ENCODE measurements at regions not wholly inside any gene's neighbourhood (a gene's known extent, or its start where the extent isn't known, plus 50 kb on each side); places are given as distances from the start of the nearest gene placed in this dataset.

DNA sequence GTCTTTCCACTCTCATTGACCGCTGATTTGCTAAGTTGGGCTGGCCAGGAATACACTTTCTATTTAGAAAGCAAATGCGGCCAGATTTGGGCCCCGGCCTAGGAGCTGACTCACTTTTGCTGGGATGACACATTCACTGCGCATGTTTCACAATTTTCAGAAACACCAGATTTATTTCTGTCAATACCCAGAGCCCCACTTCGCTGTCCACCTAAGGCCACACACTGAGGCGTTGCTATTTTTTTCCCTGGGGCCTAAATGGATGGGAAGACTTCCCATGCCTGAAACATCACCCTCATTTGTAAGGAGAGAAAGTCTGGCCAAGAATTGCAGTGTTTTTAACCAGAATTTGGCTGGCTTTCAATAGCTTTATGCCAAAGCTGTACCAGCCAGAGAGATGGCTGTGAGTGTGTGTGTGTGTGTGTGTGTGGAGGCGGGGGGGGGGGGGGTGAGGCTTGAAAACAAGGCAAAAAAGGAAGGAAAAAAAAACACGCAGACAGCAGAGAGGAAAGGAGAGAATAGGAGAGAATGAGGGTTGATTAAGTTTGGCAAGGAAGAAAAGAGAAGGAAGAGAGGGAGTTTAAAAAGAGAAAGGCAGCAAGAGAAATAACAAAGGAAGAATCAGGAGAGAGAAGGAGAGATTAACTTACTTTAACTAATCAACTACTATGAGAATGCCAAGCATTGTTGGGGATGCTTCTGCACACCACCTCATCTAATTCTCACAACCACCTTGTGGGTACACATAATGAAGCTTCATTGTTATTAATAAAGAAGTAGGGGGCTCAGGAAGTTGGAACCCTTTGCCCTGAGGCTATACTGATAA lies 261.4 kb upstream of the KLF4 start (continued):
- TF ChIP-seq, protein P1, sequence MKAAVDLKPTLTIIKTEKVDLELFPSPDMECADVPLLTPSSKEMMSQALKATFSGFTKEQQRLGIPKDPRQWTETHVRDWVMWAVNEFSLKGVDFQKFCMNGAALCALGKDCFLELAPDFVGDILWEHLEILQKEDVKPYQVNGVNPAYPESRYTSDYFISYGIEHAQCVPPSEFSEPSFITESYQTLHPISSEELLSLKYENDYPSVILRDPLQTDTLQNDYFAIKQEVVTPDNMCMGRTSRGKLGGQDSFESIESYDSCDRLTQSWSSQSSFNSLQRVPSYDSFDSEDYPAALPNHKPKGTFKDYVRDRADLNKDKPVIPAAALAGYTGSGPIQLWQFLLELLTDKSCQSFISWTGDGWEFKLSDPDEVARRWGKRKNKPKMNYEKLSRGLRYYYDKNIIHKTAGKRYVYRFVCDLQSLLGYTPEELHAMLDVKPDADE (IDR thresholded peaks at IDR 0.05), result no peak
- TF ChIP-seq STAT1 (IDR thresholded peaks at IDR 0.05; ENCODE audit: unreplicated experiment) (no peak), ZNF331 (CRISPR knock-in tag; IDR thresholded peaks at IDR 0.05; ENCODE audit: low read depth) (no peak)
- TF ChIP-seq, protein P2, sequence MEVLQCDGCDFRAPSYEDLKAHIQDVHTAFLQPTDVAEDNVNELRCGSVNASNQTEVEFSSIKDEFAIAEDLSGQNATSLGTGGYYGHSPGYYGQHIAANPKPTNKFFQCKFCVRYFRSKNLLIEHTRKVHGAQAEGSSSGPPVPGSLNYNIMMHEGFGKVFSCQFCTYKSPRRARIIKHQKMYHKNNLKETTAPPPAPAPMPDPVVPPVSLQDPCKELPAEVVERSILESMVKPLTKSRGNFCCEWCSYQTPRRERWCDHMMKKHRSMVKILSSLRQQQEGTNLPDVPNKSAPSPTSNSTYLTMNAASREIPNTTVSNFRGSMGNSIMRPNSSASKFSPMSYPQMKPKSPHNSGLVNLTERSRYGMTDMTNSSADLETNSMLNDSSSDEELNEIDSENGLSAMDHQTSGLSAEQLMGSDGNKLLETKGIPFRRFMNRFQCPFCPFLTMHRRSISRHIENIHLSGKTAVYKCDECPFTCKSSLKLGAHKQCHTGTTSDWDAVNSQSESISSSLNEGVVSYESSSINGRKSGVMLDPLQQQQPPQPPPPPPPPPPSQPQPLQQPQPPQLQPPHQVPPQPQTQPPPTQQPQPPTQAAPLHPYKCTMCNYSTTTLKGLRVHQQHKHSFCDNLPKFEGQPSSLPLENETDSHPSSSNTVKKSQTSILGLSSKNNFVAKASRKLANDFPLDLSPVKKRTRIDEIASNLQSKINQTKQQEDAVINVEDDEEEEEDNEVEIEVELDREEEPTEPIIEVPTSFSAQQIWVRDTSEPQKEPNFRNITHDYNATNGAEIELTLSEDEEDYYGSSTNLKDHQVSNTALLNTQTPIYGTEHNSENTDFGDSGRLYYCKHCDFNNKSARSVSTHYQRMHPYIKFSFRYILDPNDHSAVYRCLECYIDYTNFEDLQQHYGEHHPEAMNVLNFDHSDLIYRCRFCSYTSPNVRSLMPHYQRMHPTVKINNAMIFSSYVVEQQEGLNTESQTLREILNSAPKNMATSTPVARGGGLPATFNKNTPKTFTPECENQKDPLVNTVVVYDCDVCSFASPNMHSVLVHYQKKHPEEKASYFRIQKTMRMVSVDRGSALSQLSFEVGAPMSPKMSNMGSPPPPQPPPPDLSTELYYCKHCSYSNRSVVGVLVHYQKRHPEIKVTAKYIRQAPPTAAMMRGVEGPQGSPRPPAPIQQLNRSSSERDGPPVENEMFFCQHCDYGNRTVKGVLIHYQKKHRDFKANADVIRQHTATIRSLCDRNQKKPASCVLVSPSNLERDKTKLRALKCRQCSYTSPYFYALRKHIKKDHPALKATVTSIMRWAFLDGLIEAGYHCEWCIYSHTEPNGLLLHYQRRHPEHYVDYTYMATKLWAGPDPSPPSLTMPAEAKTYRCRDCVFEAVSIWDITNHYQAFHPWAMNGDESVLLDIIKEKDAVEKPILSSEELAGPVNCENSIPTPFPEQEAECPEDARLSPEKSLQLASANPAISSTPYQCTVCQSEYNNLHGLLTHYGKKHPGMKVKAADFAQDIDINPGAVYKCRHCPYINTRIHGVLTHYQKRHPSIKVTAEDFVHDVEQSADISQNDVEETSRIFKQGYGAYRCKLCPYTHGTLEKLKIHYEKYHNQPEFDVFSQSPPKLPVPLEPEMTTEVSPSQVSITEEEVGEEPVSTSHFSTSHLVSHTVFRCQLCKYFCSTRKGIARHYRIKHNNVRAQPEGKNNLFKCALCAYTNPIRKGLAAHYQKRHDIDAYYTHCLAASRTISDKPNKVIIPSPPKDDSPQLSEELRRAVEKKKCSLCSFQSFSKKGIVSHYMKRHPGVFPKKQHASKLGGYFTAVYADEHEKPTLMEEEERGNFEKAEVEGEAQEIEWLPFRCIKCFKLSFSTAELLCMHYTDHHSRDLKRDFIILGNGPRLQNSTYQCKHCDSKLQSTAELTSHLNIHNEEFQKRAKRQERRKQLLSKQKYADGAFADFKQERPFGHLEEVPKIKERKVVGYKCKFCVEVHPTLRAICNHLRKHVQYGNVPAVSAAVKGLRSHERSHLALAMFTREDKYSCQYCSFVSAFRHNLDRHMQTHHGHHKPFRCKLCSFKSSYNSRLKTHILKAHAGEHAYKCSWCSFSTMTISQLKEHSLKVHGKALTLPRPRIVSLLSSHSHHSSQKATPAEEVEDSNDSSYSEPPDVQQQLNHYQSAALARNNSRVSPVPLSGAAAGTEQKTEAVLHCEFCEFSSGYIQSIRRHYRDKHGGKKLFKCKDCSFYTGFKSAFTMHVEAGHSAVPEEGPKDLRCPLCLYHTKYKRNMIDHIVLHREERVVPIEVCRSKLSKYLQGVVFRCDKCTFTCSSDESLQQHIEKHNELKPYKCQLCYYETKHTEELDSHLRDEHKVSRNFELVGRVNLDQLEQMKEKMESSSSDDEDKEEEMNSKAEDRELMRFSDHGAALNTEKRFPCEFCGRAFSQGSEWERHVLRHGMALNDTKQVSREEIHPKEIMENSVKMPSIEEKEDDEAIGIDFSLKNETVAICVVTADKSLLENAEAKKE (CRISPR knock-in tag; IDR thresholded peaks at IDR 0.05), result no peak

DNA sequence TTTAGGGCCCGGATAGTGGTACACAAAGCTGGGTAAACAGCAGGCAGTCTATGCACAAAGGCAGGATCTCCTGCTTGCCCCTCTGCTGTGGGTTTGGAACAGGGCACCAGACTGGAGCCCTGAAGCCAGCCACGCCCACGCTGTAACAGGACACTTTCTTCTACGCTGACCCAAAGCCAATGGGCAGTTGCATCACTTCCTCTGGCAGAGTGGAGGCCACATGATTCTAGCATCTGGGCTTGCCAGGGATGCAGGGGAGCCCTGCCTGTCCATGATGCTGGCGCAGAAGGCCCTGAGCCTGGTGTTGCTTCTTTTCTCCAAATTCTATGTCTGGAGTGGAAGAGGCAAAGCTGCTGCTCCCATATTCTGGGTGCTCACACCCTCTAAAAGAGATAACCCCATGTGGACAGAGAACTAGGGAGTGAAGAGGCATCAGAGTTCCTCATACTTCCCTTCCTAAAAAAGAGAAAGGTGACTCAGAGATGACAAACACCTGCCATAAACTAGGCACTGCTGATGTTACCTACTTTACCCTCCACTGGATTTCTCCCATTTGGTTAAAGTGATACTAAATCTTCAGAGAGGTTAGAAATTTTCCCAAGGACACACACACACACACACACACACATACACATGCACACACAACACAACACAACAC lies 260.3 kb upstream of the KLF4 start:
- Histone ChIP-seq H3K27me3 (ENCODE audit: insufficient read depth) (no peaks in the 10 kb centered on the region), H2AFZ (peak overlapping the region; percentile 86; the same call in 1 of the 2 replicates), H3K27ac (ENCODE audit: low read depth) (peak overlapping the region; percentile 88; the same call in 1 of the 2 replicates), H3K4me3 (no peak overlapping the region), H4K20me1 (replicated peaks; ENCODE audit: insufficient read depth) (no peaks in the 10 kb centered on the region), H3K36me3 (ENCODE audit: insufficient read depth) (no peaks in the 10 kb centered on the region), H3K9me2 (ENCODE audit: insufficient read depth) (peaks cover 12% of the 10 kb centered on the region), H3K79me2 (replicated peaks; ENCODE audit: insufficient read depth) (no peaks in the 10 kb centered on the region), H3K4me2 (no peak overlapping the region), H3F3A (replicated peaks; ENCODE audit: low read depth) (no peaks in the 10 kb centered on the region; the same call in 1 of the 2 replicates), H3K4me1 (ENCODE audit: insufficient read depth) (peaks cover 30% of the 10 kb centered on the region)
- TF ChIP-seq POLR2AphosphoS5 (IDR thresholded peaks at IDR 0.05; ENCODE audit: low read depth), result 0 out of 2 replicates have a peak, but pooled peaks have one; percentile 17
- TF ChIP-seq, protein P1 (IDR thresholded peaks at IDR 0.05), result peak; percentile 42; the same call in 1 of the 2 replicates
- TF ChIP-seq EZH2phosphoT487 (IDR thresholded peaks at IDR 0.05; ENCODE audit: unreplicated experiment), result no peak
- Mint-ChIP-seq H3K4me1 (peaks cover 20% of the 10 kb centered on the region), H3K27me3 (ENCODE audit: insufficient read depth, low read depth, poor library complexity) (peaks cover 6% of the 10 kb centered on the region), H3K36me3 (ENCODE audit: low read depth) (no peaks in the 10 kb centered on the region), H3K9me3 (no peaks in the 10 kb centered on the region), H3K27ac (peak overlapping the region; percentile 78), H3K4me3 (no peak overlapping the region)
- ATAC-seq, result peak; percentile 92
- peak; percentile 69 for DNase-seq (ENCODE audit: low spot score)

Measured in GM23338 (cell line).